GM23338 (cell line): ENCODE measurements at regions not wholly inside any gene's neighbourhood (a gene's known extent, or its start where the extent isn't known, plus 50 kb on each side); places are given as distances from the start of the nearest gene placed in this dataset.

ENCODE experiments used
- ATAC-seq: fragments of 200-7000 bp; cut with Tn5 transposase; 3 replicates; pipeline ENCODE4 v1.9.1; 2020
- DNase-seq: peaks from one replicate; pipeline ENCODE4 v3.0.0-alpha.2; 2015; ENCODE audit warnings: low spot score
- H2AFZ ChIP-seq: fragments of 200-600 bp; sonication (generic); 2 replicates; pipeline ENCODE4 v1.8.0; 2016; ENCODE audit warnings: antibody characterized with exemption, mild to moderate bottlenecking, moderate library complexity
- H3F3A ChIP-seq: fragments of 200-600 bp; sonication (generic); replicated peaks from 2 replicates; pipeline ENCODE4 v1.8.0; 2017; ENCODE audit warnings: antibody characterized with exemption, mixed run types, low read depth
- H3K27ac ChIP-seq: fragments of 200-600 bp; sonication (generic); 2 replicates; pipeline ENCODE4 v1.6.1; 2016; ENCODE audit warnings: low read depth
- H3K27me3 ChIP-seq: fragments of 200-600 bp; sonication (generic); 2 replicates; pipeline ENCODE4 v1.8.0; 2016; ENCODE audit warnings: mild to moderate bottlenecking, mixed run types, moderate library complexity; ENCODE audit not compliant: insufficient read depth
- H3K36me3 ChIP-seq: fragments of 200-600 bp; sonication (generic); 2 replicates; pipeline ENCODE4 v1.8.0; 2016; ENCODE audit warnings: mild to moderate bottlenecking; ENCODE audit not compliant: insufficient read depth
- H3K4me1 ChIP-seq: fragments of 200-600 bp; sonication (generic); 2 replicates; pipeline ENCODE4 v1.8.0; 2016; ENCODE audit warnings: mild to moderate bottlenecking, moderate library complexity; ENCODE audit not compliant: insufficient read depth
- H3K4me2 ChIP-seq: fragments of 200-600 bp; sonication (generic); 2 replicates; pipeline ENCODE4 v1.7.1; 2017; ENCODE audit warnings: mixed run types
- H3K4me3 ChIP-seq: fragments of 200-600 bp; sonication (generic); 2 replicates; pipeline ENCODE4 v1.6.1; 2016; ENCODE audit warnings: mixed run types
- H3K79me2 ChIP-seq: fragments of 200-600 bp; sonication (generic); replicated peaks from 2 replicates; pipeline ENCODE4 v1.8.0; 2017; ENCODE audit warnings: mild to moderate bottlenecking; ENCODE audit not compliant: insufficient read depth
- H3K9me2 ChIP-seq: fragments of 200-600 bp; sonication (generic); 2 replicates; pipeline ENCODE4 v1.8.0; 2017; ENCODE audit not compliant: insufficient read depth
- H4K20me1 ChIP-seq: fragments of 200-600 bp; sonication (generic); replicated peaks from 2 replicates; pipeline ENCODE4 v1.8.0; 2017; ENCODE audit warnings: mild to moderate bottlenecking; ENCODE audit not compliant: insufficient read depth
- H3K27ac Mint-ChIP-seq: 2 replicates; pipeline ENCODE4 v1.8.0; 2020; ENCODE audit warnings: inconsistent platforms, mild to moderate bottlenecking, moderate library complexity, mixed read lengths
- H3K27me3 Mint-ChIP-seq: 3 replicates; pipeline ENCODE4 v1.8.0; 2022; ENCODE audit warnings: low read depth, mild to moderate bottlenecking, moderate library complexity, mixed read lengths, inconsistent platforms; ENCODE audit not compliant: insufficient read depth, poor library complexity
- H3K36me3 Mint-ChIP-seq: 3 replicates; pipeline ENCODE4 v1.8.0; 2021; ENCODE audit warnings: low read depth, mild to moderate bottlenecking, inconsistent platforms, moderate library complexity, mixed read lengths
- H3K4me1 Mint-ChIP-seq: 3 replicates; pipeline ENCODE4 v1.8.0; 2020; ENCODE audit warnings: mild to moderate bottlenecking, inconsistent platforms, mixed read lengths
- H3K4me3 Mint-ChIP-seq: 3 replicates; pipeline ENCODE4 v1.8.0; 2021; ENCODE audit warnings: moderate library complexity, mild to moderate bottlenecking, inconsistent platforms, mixed read lengths
- H3K9me3 Mint-ChIP-seq: 3 replicates; pipeline ENCODE4 v1.8.0; 2020; ENCODE audit warnings: moderate library complexity, mild to moderate bottlenecking, inconsistent platforms, mixed read lengths
- CREB1 ChIP-seq: fragments of 250-450 bp; sonication (Bioruptor Pico); IDR thresholded peaks from 2 replicates; pipeline ENCODE4 v1.5.0; 2020; ENCODE audit warnings: low read depth, mild to moderate bottlenecking, moderate library complexity
- EZH2phosphoT487 ChIP-seq: fragments of 200-600 bp; sonication (generic); IDR thresholded peaks from one replicate; pipeline ENCODE4 v1.8.1; 2018; ENCODE audit warnings: antibody characterized with exemption; ENCODE audit not compliant: unreplicated experiment
- JUNB ChIP-seq: IDR thresholded peaks from one replicate; pipeline ENCODE4 v1.6.1; 2016; ENCODE audit warnings: antibody characterized with exemption; ENCODE audit not compliant: unreplicated experiment
- POLR2AphosphoS5 ChIP-seq: IDR thresholded peaks from 2 replicates; pipeline ENCODE4 v1.6.1; 2016; ENCODE audit warnings: antibody characterized with exemption, low read depth
- REST ChIP-seq: IDR thresholded peaks from one replicate; pipeline ENCODE4 v1.6.1; 2018; ENCODE audit warnings: antibody characterized with exemption; ENCODE audit not compliant: unreplicated experiment
- ZNF114 ChIP-seq: fragments of 250-450 bp; sonication (Bioruptor Pico); IDR thresholded peaks from 2 replicates; pipeline ENCODE4 v1.5.0; 2020; ENCODE audit warnings: mild to moderate bottlenecking, moderate library complexity
- ZNF331 ChIP-seq: fragments of 250-450 bp; sonication (Bioruptor Pico); IDR thresholded peaks from 2 replicates; pipeline ENCODE4 v1.5.0; 2020; ENCODE audit warnings: low read depth, mild to moderate bottlenecking, moderate library complexity
- ZNF462 ChIP-seq: fragments of 250-450 bp; sonication (Bioruptor Pico); IDR thresholded peaks from 2 replicates; pipeline ENCODE4 v1.5.0; 2020; ENCODE audit warnings: mild to moderate bottlenecking, moderate library complexity
- TF ChIP-seq, protein P1 (sequence below): IDR thresholded peaks from 2 replicates; pipeline ENCODE4 v1.6.1; 2016; ENCODE audit warnings: antibody characterized with exemption

DNA sequence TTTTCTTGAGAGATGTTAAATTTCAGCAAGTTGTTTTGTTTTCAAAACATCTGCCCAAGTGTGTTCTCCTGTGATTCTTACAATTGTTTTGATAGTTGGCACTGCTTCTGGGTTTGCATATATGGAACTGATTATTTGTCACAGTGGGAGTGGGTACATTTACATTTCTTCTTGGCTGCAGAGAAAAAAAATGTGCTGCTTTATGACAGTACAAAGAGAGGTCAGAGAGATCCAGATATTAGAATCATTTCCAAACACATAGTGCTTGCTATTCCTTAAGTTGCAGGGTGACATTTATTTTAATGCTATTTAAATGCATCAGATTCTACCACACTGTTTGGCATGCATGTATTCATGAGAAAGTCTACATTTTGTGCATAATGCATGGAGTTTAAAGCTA lies 303.5 kb upstream of the MDGA2 start:
- Histone ChIP-seq H4K20me1 (no peaks in the 10 kb centered on the region), H2AFZ (no peak overlapping the region), H3K27me3 (no peaks in the 10 kb centered on the region), H3F3A (no peaks in the 10 kb centered on the region), H3K4me1 (no peaks in the 10 kb centered on the region; the same call in 1 of the 2 replicates), H3K9me2 (no peaks in the 10 kb centered on the region; the same call in 1 of the 2 replicates), H3K4me3 (no peak overlapping the region), H3K79me2 (no peaks in the 10 kb centered on the region), H3K36me3 (no peaks in the 10 kb centered on the region), H3K4me2 (no peak overlapping the region), H3K27ac (no peak overlapping the region)
- H3K36me3 Mint-ChIP-seq: no peaks in the 10 kb centered on the region
- no peak for TF ChIP-seq CREB1 (CRISPR knock-in tag)
- TF ChIP-seq ZNF114 (CRISPR knock-in tag): no peak
- no peak for TF ChIP-seq ZNF462 (CRISPR knock-in tag)
- TF ChIP-seq ZNF331 (CRISPR knock-in tag): no peak
- no peak overlapping the region for H3K4me3 Mint-ChIP-seq
- H3K9me3 Mint-ChIP-seq: no peaks in the 10 kb centered on the region
- peaks cover 11% of the 10 kb centered on the region for H3K4me1 Mint-ChIP-seq
- no peaks in the 10 kb centered on the region for H3K27me3 Mint-ChIP-seq
- DNase-seq: no peak
- ATAC-seq: no peak
- H3K27ac Mint-ChIP-seq: no peak overlapping the region

GRCh38 chr14:47976139-47976538 lies 300.7 kb upstream of the MDGA2 start:
- Histone ChIP-seq H3K36me3 (no peaks in the 10 kb centered on the region), H3K27ac (no peak overlapping the region), H3K9me2 (no peaks in the 10 kb centered on the region; the same call in 1 of the 2 replicates), H3F3A (no peaks in the 10 kb centered on the region), H3K4me1 (no peaks in the 10 kb centered on the region; the same call in 1 of the 2 replicates), H2AFZ (no peak overlapping the region), H3K4me2 (no peak overlapping the region), H3K27me3 (no peaks in the 10 kb centered on the region), H3K4me3 (no peak overlapping the region), H4K20me1 (no peaks in the 10 kb centered on the region), H3K79me2 (no peaks in the 10 kb centered on the region)
- no peak overlapping the region for H3K4me3 Mint-ChIP-seq
- H3K4me1 Mint-ChIP-seq: peaks cover 11% of the 10 kb centered on the region
- no peaks in the 10 kb centered on the region for H3K27me3 Mint-ChIP-seq
- no peaks in the 10 kb centered on the region for H3K9me3 Mint-ChIP-seq
- DNase-seq: peak; percentile 6
- H3K27ac Mint-ChIP-seq: peak overlapping the region; percentile 51
- TF ChIP-seq CREB1 (CRISPR knock-in tag) (no peak), JUNB (no peak), POLR2AphosphoS5 (no peak), EZH2phosphoT487 (no peak), REST (no peak), ZNF114 (CRISPR knock-in tag) (no peak)
- TF ChIP-seq, protein P1, sequence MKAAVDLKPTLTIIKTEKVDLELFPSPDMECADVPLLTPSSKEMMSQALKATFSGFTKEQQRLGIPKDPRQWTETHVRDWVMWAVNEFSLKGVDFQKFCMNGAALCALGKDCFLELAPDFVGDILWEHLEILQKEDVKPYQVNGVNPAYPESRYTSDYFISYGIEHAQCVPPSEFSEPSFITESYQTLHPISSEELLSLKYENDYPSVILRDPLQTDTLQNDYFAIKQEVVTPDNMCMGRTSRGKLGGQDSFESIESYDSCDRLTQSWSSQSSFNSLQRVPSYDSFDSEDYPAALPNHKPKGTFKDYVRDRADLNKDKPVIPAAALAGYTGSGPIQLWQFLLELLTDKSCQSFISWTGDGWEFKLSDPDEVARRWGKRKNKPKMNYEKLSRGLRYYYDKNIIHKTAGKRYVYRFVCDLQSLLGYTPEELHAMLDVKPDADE: no peak
- H3K36me3 Mint-ChIP-seq: no peaks in the 10 kb centered on the region
- no peak for ATAC-seq
